IMR-90 (cell line): ENCODE measurements at regions not wholly inside any gene's neighbourhood (a gene's known extent, or its start where the extent isn't known, plus 50 kb on each side); places are given as distances from the start of the nearest gene placed in this dataset.

Source experiments
- ATAC-seq: fragments of 200-7000 bp; cut with Tn5 transposase; 2 replicates; pipeline ENCODE4 v1.9.1; 2020; ENCODE audit warnings: low read depth, mild to moderate bottlenecking, moderate library complexity
- BruUV-seq: library from RNA; stranded (reverse); fragments of 400-500 nt; replicated peaks from 2 replicates; lab custom pipeline; 2021; lab: Mats Ljungman, UMichigan
- CTCF ChIA-PET: fragments of 300-600 bp; formaldehyde crosslinking; extraction: SDS; loops from one replicate; lab custom pipeline; 2021; ENCODE audit warnings: antibody characterized with exemption; lab: Yijun Ruan, JAX
- POLR2A ChIA-PET: fragments of 300-600 bp; sonication (Branson Sonifier 250); formaldehyde crosslinking; loops from one replicate; lab custom pipeline; 2022; ENCODE audit warnings: antibody characterized with exemption; ENCODE audit not compliant: unreplicated experiment; lab: Charles Lee
- DNase-seq: peaks from one replicate; pipeline ENCODE4 v3.0.0; 2013
- H2AFZ ChIP-seq: replicated peaks from 2 replicates; pipeline ENCODE3; 2013; ENCODE audit warnings: low read length, mild to moderate bottlenecking; ENCODE audit not compliant: poor library complexity
- H2AK5ac ChIP-seq: 2 replicates; pipeline ENCODE4 v1.6.1; 2013; ENCODE audit warnings: low read depth, low read length, inconsistent platforms
- H2AK9ac ChIP-seq: replicated peaks from 2 replicates; pipeline ENCODE3; 2013; ENCODE audit warnings: mild to moderate bottlenecking, low read depth, low read length, moderate library complexity; ENCODE audit not compliant: poor library complexity
- H2BK120ac ChIP-seq: 2 replicates; pipeline ENCODE4 v1.6.1; 2013; ENCODE audit warnings: low read depth, low read length, inconsistent platforms
- H2BK15ac ChIP-seq: 3 replicates; pipeline ENCODE4 v1.6.1; 2013; ENCODE audit warnings: low read depth, low read length, inconsistent platforms
- H2BK20ac ChIP-seq: 2 replicates; pipeline ENCODE4 v1.6.1; 2013; ENCODE audit warnings: low read depth, mild to moderate bottlenecking, inconsistent platforms, low read length, moderate library complexity
- H2BK5ac ChIP-seq: 2 replicates; pipeline ENCODE4 v1.6.1; 2013; ENCODE audit warnings: mild to moderate bottlenecking, low read depth, low read length, inconsistent platforms; ENCODE audit not compliant: poor library complexity, severe bottlenecking
- H3K14ac ChIP-seq: replicated peaks from 2 replicates; pipeline ENCODE4 v1.6.1; 2013; ENCODE audit warnings: low read depth, low read length, inconsistent platforms
- H3K18ac ChIP-seq: 2 replicates; pipeline ENCODE4 v1.6.1; 2013; ENCODE audit warnings: low read depth, low read length, control low read depth
- H3K23ac ChIP-seq: 2 replicates; pipeline ENCODE4 v1.6.1; 2013; ENCODE audit warnings: low read depth, low read length, inconsistent platforms
- H3K27ac ChIP-seq: 2 replicates; pipeline ENCODE4 v1.5.1; 2013; ENCODE audit warnings: mild to moderate bottlenecking, control low read depth, low read length; ENCODE audit not compliant: insufficient read depth
- H3K27me3 ChIP-seq: 2 replicates; pipeline ENCODE4 v1.6.1; 2013; ENCODE audit warnings: low read length; ENCODE audit not compliant: control insufficient read depth, insufficient read depth
- H3K36me3 ChIP-seq: 2 replicates; pipeline ENCODE4 v1.6.1; 2013; ENCODE audit warnings: low read length, mixed read lengths; ENCODE audit not compliant: control insufficient read depth, insufficient read depth
- H3K4ac ChIP-seq: 2 replicates; pipeline ENCODE4 v1.6.1; 2013; ENCODE audit warnings: low read depth, low read length, inconsistent platforms
- H3K4me1 ChIP-seq: 2 replicates; pipeline ENCODE4 v1.6.1; 2013; ENCODE audit warnings: low read length, mixed read lengths; ENCODE audit not compliant: control insufficient read depth, insufficient read depth
- H3K4me2 ChIP-seq: 2 replicates; pipeline ENCODE4 v1.6.1; 2013; ENCODE audit warnings: low read depth, mild to moderate bottlenecking, control low read depth, low read length, moderate library complexity
- H3K4me3 ChIP-seq: 2 replicates; pipeline ENCODE4 v1.5.1; 2013; ENCODE audit warnings: low read depth, mild to moderate bottlenecking, control low read depth, low read length, moderate library complexity; ENCODE audit not compliant: insufficient read depth
- H3K56ac ChIP-seq: 2 replicates; pipeline ENCODE4 v1.6.1; 2013; ENCODE audit warnings: low read length, inconsistent platforms; ENCODE audit not compliant: insufficient read depth; ENCODE audit errors: extremely low read depth
- H3K79me1 ChIP-seq, 2 experiments: 2 replicates each; pipeline ENCODE4 v1.6.1; 2013; ENCODE audit warnings: low read length in 2 of 2, inconsistent platforms in 1 of 2, low read depth in 1 of 2
- H3K9ac ChIP-seq: 2 replicates; pipeline ENCODE4 v1.6.1; 2013; ENCODE audit warnings: low read depth, low read length, control low read depth
- H3K9me1 ChIP-seq: 2 replicates; pipeline ENCODE4 v1.6.1; 2013; ENCODE audit warnings: low read length, inconsistent platforms; ENCODE audit not compliant: insufficient read depth
- H3K9me3 ChIP-seq: 2 replicates; pipeline ENCODE4 v1.6.1; 2013; ENCODE audit warnings: low read length; ENCODE audit not compliant: control insufficient read depth, insufficient read depth
- H4K20me1 ChIP-seq: 2 replicates; pipeline ENCODE4 v1.6.1; 2013; ENCODE audit warnings: low read length, inconsistent platforms; ENCODE audit not compliant: insufficient read depth
- H4K5ac ChIP-seq: 2 replicates; pipeline ENCODE4 v1.6.1; 2013; ENCODE audit warnings: mild to moderate bottlenecking, low read depth, low read length, control low read depth
- H4K8ac ChIP-seq, 2 experiments: 2 replicates each; pipeline ENCODE4 v1.6.1; 2013; ENCODE audit warnings: low read depth in 2 of 2, low read length in 2 of 2, control low read depth in 1 of 2, inconsistent platforms in 1 of 2
- H4K91ac ChIP-seq: 2 replicates; pipeline ENCODE4 v1.6.1; 2013; ENCODE audit warnings: low read depth, low read length, inconsistent platforms; ENCODE audit not compliant: insufficient read depth
- CEBPB ChIP-seq: IDR thresholded peaks from 2 replicates; pipeline ENCODE4 v1.6.1; 2012; ENCODE audit warnings: low read depth, low read length, improper control_type of control experiment
- CHD1 ChIP-seq: IDR thresholded peaks from 2 replicates; pipeline ENCODE4 v1.6.1; 2012; ENCODE audit warnings: low read depth, low read length, improper control_type of control experiment
- ELK1 ChIP-seq: fragments of 150-350 bp; IDR thresholded peaks from 2 replicates; pipeline ENCODE4 v1.6.1; 2016; ENCODE audit warnings: low read depth, mild to moderate bottlenecking, low read length, moderate library complexity, borderline replicate concordance
- MAFK ChIP-seq: IDR thresholded peaks from 2 replicates; pipeline ENCODE4 v1.6.1; 2012; ENCODE audit warnings: low read depth, low read length, improper control_type of control experiment
- MXI1 ChIP-seq: IDR thresholded peaks from 2 replicates; pipeline ENCODE4 v1.6.1; 2012; ENCODE audit warnings: low read depth, mild to moderate bottlenecking, low read length, moderate library complexity, borderline replicate concordance
- NFE2L2 ChIP-seq: fragments of 150-350 bp; IDR thresholded peaks from 2 replicates; pipeline ENCODE4 v1.6.1; 2016; ENCODE audit warnings: low read depth, mild to moderate bottlenecking, low read length
- RFX5 ChIP-seq: IDR thresholded peaks from 2 replicates; pipeline ENCODE4 v1.8.0; 2012; ENCODE audit warnings: low read depth, mild to moderate bottlenecking, low read length, moderate library complexity
- SMC3 ChIP-seq: fragments of 150-350 bp; IDR thresholded peaks from 2 replicates; pipeline ENCODE4 v1.6.1; 2016; ENCODE audit warnings: low read depth, mild to moderate bottlenecking, antibody characterized with exemption, low read length, moderate library complexity
- WGBS, 2 experiments: methylation state at CpG; one replicate each; pipeline versions ENCODE4 v1.1.5 to v1.1.7; 2013; ENCODE audit warnings: missing lambda C conversion rate in 2 of 2; ENCODE audit not compliant: insufficient read length in 1 of 2; ENCODE audit errors: extremely low coverage in 2 of 2; 5-methylcytosine and 5-hydroxymethylcytosine counted together
- dilution Hi-C: fragments of 300-500 bp; cut with HindIII; formaldehyde crosslinking; loops from one replicate; pipeline ENCODE4 v1.14.3; 2018; ENCODE audit warnings: low sequenced_read_pairs; ENCODE audit not compliant: unreplicated experiment
- in situ Hi-C: fragments of 300-500 bp; cut with MboI; formaldehyde crosslinking; loops from 3 replicates; pipeline ENCODE4 v1.14.3; 2019; ENCODE audit warnings: low sequenced_read_pairs, inconsistent platforms, mixed read lengths
- intact Hi-C: fragments of 100-400 bp; cut with micrococcal nuclease; formaldehyde crosslinking; loops from 2 replicates; pipeline ENCODE4 v1.10.0; 2022

GRCh38 chr4:20078644-20079043 lies 173.1 kb upstream of the SLIT2 start:
- Histone ChIP-seq H3K56ac (no peak overlapping the region), H2BK5ac (no peak overlapping the region), H3K4me3 (no peak overlapping the region), H4K5ac (no peak overlapping the region), H3K27ac (no peak overlapping the region), H3K4me2 (no peak overlapping the region), H2BK120ac (no peak overlapping the region), H3K79me1 (no peaks in the 10 kb centered on the region), H2AK5ac (no peak overlapping the region), H3K9me1 (no peaks in the 10 kb centered on the region), H2BK15ac (no peak overlapping the region), H3K18ac (no peak overlapping the region), H4K20me1 (no peaks in the 10 kb centered on the region), H3K27me3 (no peaks in the 10 kb centered on the region), H3K14ac (no peak overlapping the region), H3K9ac (no peak overlapping the region), H2BK20ac (no peak overlapping the region), H2AFZ (no peak overlapping the region), H3K4ac (no peak overlapping the region), H2AK9ac (no peak overlapping the region), H4K8ac (no peak overlapping the region), H3K9me3 (no peaks in the 10 kb centered on the region), H3K36me3 (no peaks in the 10 kb centered on the region), H4K91ac (no peak overlapping the region), H3K23ac (no peak overlapping the region), H3K4me1 (peaks cover 2% of the 10 kb centered on the region; the same call in 1 of the 2 replicates)
- no CpG with 5 or more reads among the region's 5 CpGs for WGBS, 2 experiments
- TF ChIP-seq SMC3: no peak
- TF ChIP-seq NFE2L2: no peak
- TF ChIP-seq MAFK: no peak
- no peak for TF ChIP-seq ELK1
- no peak for TF ChIP-seq CHD1
- TF ChIP-seq RFX5: no peak
- no peak for TF ChIP-seq MXI1
- TF ChIP-seq CEBPB: no peak
- intact Hi-C loops: loop anchor here (10.0 kb wide), 1 partner anchor 166 kb away; no protein-coding TSS in a partner anchor
- ChIA-PET CTCF (no interaction called here), POLR2A (no interaction called here)
- in situ Hi-C loops: no loop called here
- no TSS peak for BruUV-seq
- dilution Hi-C loops: no loop called here
- no peak for ATAC-seq
- no peak for DNase-seq
